ENCODE measurements at regions not wholly inside any gene's neighbourhood (a gene's known extent, or its start where the extent isn't known, plus 50 kb on each side); places are given as distances from the start of the nearest gene placed in this dataset.
"Not testable (repeated sequence)": the region's sequence is repeated elsewhere in the genome, so short reads cannot be mapped to it uniquely, and the experiment has no call there.

- TF ChIP-seq, protein P1, sequence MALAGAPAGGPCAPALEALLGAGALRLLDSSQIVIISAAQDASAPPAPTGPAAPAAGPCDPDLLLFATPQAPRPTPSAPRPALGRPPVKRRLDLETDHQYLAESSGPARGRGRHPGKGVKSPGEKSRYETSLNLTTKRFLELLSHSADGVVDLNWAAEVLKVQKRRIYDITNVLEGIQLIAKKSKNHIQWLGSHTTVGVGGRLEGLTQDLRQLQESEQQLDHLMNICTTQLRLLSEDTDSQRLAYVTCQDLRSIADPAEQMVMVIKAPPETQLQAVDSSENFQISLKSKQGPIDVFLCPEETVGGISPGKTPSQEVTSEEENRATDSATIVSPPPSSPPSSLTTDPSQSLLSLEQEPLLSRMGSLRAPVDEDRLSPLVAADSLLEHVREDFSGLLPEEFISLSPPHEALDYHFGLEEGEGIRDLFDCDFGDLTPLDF (CRISPR knock-in tag; IDR thresholded peaks at IDR 0.05): not testable (repeated sequence)
- TF ChIP-seq ATF2 (CRISPR knock-in tag; IDR thresholded peaks at IDR 0.05; ENCODE audit: borderline replicate concordance, low read depth): not testable (repeated sequence)
Observed at GRCh38 chr4:49129870-49130269, 143.8 kb downstream of the CWH43 start.

Measured in WTC11 (cell line).